Activated CD4-positive, CD25-positive, alpha-beta regulatory T cell (primary cell): ENCODE measurements at regions not wholly inside any gene's neighbourhood (a gene's known extent, or its start where the extent isn't known, plus 50 kb on each side); places are given as distances from the start of the nearest gene placed in this dataset.
"Not testable (repeated sequence)": the region's sequence is repeated elsewhere in the genome, so short reads cannot be mapped to it uniquely, and the experiment has no call there.

Source experiments
- DNase-seq, 4 experiments: peaks; one replicate each; lab custom pipeline; 2025; lab: John Stamatoyannopoulos, UW

DNA sequence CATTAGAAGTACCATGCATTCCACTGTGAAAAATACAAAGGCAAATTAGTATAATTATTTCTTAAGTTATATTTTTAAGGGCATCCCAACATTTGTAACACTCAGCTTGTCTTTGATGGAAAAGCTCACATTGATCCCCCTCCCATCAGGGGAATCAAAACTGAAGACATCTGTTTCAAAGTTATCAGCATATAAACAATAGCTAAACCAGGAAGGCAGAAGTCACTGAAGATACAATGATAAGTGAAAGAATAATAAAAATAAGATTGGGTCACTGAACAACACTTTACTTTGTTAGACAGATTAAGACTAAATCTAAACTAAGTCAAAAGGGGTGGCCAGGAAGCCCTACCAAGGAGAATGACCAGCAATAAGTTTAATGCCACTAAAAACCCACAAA is 801.9 kb upstream of the ACO1 start:
- no peak for DNase-seq

DNA sequence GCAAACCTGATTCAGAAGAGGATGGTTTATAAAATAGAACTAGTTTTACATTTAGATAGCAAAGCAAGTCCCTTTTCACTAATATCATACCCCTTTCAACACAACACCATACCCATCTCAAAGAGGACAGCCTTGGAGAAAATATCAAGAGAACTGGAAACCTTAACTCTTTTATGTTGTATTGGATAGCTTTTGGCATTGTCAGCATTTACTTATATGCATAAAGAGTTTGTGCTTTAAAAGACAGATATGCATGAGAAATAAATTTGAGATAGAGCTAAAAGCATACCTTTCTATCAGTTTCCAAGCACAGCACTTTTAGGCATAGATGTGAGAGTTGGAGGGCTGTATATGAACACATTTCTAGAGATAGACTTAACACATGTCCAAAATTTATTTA is 799.3 kb upstream of the ACO1 start:
- DNase-seq, result no peak

DNA sequence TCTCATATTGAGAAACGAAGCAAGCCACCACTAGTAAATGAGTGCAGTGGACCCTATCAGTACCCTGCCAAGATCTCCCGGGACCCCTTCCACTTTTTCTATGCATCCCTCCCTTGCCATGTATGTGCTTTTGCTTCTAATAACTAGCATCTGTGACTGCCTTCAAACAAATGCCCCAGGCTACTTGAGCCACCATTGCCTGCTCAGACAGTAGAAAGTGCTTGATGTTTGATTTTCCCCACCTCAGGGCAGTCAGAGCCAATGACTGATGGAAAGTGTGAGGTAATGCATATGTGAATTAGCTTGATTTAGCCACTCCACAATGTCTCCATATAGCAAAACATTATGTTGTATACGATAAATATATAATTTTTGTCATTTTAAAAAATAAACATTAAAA is 797.3 kb upstream of the ACO1 start:
- DNase-seq, result no peak

DNA sequence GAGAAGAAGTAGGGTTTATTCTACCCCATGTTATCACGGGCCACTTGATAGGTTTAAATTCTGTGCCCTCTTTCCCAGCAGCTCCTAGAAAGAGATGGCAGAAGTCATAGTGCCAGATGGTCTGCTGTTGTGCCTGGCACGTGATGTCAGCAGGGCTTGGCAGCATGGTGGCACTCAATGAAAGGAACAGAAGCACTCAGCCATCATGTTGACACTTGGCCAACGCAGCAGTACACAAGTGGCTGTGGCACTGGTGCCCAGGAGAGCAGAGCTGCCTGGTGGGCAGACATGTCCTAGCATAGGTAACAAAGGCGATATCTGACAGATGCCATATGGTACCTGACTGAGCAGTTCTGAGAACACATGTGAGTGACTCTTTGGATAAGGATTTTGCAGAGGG is 796.4 kb upstream of the ACO1 start:
- DNase-seq, result no peak

DNA sequence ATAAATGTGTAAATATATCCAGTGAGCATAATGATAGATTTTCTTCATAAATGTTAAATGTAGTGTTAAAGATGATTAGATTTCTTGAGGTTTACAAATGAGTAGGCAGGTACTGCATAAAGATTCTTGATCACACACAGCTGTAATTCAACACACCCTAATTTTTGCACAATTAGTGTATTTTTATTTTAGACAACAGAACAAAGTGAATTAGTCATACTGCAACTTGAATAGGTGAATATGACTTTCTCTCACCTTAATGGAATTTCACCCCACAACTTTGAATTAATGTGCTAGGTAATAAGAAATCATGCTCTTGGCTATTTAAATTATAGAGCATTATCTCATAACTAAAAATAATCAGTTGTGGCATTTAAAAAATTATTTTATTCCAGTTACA is 795.7 kb upstream of the ACO1 start:
- no peak for DNase-seq

DNA sequence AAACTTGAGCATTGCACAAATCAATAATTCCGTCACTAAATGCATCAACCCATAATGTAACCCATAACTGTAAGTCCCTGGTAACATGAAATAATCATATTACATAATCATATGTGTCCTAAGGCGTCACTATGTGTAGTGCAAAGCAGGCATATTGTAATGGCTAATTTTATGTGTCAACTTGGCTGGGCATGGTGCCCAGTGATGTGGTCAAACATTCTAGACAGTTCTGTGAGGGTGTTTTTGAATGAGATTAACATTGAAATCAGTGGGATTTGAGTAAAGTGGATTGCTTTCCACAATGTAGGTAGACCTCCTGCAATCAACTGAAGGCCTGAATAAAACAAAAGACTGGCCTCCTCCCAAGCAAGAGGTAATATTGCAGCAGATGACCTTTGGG is 794.4 kb upstream of the ACO1 start:
- DNase-seq, result no peak

DNA sequence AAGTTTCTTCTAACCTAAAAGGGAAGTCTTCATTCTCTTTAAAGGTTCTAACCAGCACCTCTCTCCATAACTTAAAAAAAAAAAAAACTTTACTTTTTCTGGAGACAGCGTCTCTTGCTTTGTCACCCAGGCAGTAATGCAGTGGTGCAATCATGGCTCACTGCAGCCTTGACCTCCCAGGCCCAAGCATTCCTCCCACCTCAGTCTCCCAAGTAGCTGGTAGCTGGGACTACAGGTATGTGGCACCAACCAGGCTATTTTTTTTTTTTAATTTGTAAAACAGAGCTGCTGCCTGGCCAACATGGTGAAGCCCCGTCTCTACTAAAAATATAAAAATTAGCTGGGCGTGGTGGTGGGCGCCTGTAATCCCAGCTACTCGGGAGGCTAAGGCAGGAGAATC is 787.4 kb upstream of the ACO1 start:
- not testable (repeated sequence) for DNase-seq

DNA sequence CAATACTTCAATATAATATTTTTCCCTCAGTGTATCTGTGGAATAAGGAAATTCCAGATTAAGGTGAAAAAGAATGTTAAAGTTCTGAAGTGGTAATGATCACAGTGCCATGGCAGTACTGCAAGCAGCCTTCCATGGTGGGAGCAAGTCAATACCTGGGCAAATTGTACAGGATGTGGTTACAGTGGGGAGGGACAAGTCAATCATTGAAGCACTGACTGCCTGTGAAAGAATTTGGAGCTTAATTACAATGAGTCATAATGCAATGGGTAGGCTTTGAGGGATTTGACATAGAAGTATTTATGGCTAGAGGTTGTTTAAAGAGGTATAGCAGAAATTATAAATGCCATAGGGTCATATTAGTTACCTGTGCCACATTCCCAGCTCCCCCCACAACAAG is 786.5 kb upstream of the ACO1 start:
- DNase-seq, result no peak

DNA sequence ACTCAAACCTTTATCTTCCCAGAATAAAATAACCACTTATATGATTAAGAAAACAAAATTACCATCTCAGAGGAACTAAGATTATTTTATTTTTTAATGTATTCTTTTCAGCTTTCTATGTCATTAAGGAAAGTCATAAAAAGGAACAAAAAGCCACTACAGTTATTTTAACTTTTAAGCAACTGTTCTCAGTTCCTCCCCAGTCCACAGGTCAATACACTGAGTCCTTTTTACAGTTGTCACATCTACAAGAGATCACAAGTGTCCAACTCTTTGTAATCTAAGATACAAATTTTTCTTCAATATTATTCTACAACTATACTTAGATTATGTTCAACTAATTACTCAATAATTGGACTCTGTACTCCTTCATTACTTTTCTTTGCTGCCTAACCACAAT is 782.8 kb upstream of the ACO1 start:
- DNase-seq, result no peak

DNA sequence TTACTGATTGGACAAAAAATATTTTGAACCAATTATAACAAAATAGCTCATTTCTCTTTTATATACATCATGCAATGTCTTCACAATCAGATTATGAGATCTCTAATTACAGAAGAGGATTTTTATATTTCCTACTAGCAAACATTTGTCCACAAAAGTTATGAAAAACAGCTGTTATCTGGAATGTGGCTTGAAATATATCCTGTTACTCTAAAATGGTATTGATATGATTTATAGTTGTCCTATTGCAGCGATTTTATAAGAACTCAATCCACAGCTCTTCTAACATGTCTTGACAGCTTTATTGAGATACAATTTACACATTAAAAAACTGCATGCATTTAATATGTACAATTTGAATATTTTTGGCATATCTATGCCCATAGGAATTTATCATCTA is 779.9 kb upstream of the ACO1 start:
- DNase-seq, result no peak

DNA sequence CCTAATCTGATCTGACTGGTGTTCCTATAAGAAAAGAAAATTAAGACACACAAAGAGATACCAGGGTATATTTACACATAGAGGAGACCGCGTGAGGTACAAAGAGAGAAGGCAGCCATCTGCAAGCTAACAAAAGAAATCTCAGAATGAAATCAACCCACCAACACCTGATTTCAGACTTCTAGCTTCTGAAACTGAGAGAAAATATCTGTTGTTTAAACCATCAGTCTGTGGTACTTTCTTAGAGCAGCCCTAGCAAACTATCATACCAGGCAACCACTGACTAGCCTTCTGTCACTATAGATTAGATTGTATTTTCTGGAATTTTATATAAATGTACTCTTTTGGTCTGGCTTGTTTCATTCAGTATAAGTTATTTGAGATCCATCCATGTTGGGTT is 779.3 kb upstream of the ACO1 start:
- DNase-seq, result no peak

DNA sequence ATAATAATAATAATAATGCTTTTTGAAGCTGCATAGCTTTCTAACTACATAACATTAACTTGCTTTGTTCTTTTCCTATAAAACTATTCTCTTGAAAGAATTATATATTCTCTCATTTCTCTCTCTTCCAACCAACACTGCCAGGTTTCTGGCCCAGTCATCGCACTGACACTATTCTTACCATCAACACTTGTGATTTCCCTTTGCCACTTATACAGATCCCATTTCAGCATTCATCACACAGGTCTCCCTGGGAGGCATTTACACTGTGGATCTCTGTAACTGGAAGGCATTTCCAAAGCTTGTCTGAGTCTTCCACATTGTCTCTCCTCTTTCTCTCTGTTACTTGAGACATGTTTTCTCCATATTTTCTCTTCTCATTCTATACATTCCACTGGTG is 777.8 kb upstream of the ACO1 start:
- no peak for DNase-seq

DNA sequence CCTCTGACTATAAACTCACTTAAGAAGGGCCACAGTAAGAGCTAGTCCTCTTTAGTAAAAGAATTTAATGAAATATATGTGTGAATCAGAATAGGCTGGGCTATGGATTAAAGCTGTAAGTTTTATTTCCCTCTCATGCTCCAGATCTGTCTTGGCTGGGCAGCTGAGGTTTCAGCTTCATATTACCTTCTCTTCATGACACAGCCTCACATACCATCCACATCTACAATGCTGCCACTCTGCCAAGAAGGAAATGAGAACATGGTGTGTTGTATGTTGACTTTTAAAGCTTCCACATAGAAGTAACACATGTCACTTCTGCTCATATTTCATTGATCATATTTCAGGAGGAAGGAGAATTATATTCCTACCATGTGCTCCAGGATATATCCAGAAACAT is 776.0 kb upstream of the ACO1 start:
- no peak for DNase-seq

DNA sequence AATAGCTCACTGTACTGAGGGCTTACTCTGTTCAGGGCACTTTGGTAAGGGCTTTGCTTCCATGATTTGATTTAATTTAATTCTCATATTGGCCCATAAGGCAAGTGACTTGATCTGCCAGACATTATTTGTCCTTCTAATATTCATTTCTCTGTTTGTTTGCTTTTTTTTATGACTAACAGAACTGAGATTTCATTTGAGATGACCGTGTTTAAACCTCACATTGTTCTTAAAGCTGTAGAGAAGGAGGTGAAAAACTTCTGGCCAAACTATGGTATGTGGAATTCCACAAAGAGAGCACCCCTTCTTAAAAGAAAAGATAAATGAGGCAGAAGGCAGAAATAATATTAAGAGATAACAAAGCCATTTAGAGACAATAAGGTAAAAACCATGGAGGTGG is 775.6 kb upstream of the ACO1 start:
- DNase-seq, result no peak

DNA sequence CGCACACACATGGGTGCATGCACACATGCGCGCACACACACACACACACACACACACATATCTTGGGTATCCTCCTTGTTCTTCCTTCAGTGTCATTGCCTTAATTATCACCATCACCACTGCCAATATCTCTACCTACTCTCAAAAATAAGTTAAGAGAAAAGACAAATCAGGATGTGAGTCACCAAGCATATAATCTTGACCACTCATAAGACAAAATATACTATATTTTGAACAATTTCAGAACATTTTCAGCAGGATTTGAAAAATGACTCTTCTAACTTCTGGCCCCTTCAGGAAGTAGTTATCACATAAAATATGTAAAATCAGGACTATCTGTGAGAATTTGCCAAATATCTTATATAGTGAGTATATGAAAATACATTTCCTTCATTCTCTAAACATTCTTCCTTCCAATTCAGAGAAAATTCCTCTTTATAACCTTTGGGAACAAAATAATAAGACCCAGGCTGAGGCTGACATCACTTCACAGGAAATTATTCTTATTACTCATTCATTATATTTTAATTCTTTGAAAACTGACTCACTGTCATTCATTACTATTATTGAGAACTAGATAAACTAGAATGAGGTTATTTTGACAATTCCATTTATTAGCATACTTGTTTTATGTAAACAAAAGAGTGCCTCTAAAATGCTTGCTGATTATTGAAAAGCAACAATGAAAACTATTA is 772.0 kb upstream of the ACO1 start:
- DNase-seq, result no peak

DNA sequence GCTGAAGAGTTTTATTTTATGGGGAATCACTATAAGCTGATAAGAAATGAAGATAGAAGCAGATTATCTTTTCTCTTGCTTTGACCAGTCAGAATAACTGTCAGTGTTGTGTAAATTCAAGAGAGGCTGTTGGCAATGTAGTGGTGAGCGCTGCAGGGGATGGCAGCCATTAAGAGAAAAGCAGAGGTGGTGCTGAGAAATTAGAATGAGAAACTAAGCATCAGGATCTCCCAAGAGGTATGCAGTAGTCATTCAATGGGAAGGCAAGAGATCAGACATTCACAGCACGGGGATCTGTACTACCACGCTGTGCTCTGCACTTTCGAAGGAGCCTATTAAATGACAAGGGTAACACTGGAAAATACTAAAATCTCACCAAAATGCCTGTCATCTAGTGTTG is 768.5 kb upstream of the ACO1 start:
- no peak for DNase-seq

DNA sequence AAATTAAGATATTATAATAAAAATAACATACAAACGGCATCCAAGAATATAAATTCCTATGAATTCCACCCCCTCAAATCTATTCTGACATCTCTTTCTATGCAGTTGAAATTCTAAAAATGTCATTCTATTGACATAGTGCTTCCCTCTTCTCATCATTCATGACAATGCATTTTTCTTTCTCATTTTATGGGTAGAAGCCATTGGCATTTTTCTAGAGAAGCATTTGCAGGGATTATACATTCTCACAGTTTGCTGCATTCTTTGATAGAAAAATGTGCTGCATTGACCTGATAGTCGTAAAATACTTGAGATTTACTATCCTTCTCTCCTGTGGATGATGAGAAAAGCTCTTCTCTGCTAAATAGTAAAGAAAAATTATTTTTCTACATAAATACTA is 760.9 kb upstream of the ACO1 start:
- no peak for DNase-seq

DNA sequence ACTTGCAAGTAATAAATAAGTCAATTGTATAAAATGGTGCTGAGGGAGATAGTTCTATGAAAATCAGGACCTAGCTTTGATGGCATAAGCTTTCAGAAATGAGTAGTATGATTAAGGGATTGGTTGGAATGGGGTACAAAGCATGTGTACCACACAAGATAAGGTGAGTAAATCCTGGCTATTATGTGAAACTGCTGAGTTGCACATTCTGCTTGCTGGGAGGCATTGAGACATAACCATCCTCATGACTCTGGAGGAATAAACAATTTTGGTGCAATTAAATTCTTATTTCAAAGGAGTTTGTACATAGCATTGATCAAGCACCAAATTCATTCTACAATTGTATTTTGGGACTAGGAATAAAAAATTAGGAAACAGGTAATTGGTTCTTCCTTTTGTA is 755.2 kb upstream of the ACO1 start:
- no peak for DNase-seq

DNA sequence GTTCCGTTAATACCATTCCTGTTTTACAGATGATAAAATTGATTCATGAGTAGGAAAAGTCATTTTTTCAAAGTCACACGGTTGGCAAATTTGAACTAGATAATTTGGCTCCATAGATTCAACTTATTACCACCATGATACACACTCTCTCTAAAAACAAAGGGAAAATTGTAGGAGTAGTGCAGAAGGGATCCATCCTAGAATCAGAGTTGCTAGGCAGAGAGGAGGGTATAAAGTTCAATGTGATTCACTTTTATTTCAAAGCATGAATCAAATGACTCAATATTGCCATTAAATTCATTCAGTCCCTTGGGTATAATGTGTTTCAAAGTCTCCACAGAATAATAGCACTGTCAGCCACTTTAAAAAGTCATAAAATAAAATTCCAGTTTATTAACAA is 747.2 kb upstream of the ACO1 start:
- DNase-seq, result no peak

DNA sequence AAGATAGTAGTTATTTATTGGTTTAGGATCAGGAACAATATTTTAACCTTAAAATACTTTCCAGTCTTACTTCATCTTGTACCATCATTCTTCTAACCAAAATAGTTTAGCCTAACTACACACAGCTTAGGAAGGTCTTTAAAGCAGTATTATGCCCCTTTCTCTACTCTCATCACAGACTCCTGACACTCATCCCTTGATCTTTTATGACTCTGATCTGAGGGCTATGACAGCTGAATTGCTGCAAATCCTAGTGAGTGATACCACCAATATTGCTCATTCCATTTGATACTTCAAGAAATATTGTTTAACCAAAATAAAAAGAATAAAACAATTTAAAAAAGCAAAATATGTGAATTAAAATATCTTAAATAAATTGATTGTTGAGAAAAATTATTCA is 746.6 kb upstream of the ACO1 start:
- DNase-seq, result no peak

DNA sequence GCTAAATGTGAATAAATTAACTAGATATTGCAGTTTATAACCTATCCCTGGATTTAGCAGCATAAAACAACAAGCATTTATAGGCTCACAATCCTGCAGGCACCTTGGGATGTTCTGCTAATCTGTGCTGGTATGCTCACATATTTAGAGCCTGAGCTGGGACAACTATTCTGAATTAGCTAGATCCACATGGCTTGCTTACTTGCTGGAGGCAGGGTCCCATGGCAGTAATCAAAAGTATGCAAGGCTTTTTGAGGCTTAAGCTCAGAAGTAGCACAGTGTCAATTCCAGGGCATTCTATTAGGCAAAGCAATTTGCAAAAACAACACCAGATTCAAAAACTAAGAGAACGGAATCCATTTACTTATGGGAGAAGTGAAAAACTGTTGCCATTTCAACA is 745.0 kb upstream of the ACO1 start:
- no peak for DNase-seq

DNA sequence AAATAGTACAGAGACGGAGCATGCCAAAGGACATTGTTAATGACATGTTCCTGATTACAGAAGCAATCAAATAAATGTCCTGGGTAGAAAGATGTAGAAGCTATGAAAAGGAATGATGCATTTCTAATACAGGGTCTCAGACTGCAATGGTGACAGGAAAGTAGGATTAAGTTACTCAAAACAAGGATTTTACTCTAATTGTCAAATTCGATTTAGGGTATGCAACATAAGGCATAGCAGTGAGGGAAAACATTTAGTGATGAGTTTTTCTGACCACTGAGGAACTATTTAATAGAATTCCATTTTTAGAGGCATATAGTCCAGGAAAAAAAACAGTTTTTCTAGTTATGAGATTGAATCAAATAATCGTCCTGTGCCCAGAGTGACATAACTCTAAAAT is 715.1 kb upstream of the ACO1 start:
- DNase-seq, result no peak

DNA sequence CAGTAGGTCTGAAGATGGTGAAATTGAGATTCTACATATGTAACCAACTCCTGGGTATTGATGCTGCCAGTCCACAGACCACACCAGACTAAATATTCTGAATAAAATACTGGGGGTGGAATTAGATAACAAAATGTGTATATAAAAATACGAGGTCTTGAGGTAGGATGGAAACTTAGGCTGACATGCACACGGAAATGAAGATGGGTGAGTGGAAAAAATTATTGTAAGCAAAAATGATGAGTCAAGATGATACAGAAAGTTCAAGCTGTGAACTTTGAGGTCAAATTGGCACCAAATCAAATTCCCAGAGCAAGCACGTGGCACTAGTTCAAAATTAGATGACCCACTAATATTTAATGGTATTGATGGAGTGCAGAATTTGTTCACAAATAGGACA is 713.4 kb upstream of the ACO1 start:
- no peak for DNase-seq

DNA sequence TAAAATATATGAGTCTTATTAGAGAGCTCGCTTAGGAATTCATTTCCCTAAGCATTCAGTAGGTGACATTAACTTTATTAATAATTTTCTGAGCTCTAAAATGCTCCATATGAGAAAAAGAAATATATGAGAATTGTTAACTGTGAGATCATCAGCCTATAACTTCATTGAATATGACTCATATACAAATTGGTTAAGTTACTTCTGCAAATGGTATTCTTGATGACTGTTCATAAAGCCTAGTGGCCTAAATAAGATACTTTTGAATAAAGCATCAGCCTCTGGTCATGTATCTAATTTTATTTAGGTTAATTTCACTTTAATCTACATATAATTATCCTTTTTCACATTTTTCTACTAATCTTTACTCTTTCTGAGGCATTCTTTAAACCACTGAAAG is 710.2 kb upstream of the ACO1 start:
- no peak for DNase-seq

DNA sequence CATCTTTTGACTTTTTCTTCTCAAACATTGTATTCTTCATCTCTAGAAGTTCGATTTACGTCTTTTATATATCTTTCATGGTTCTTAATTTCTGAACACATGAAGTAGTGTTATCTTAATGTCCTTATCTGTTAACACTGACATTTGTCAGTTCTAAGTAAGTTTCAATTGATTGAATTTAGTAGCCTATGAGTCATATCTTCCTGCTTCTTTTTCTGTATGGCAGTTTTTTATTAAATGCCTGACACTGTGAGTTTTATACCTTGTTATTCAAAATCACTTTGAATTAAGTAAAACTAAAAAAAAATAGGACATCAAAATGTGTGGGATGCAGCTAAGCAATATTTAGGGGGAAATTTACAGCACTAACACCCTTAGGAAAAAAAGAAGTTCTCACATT is 707.0 kb upstream of the ACO1 start:
- no peak for DNase-seq
